Thyroid gland (tissue), 4 donors: ENCODE measurements at regions not wholly inside any gene's neighbourhood (a gene's known extent, or its start where the extent isn't known, plus 50 kb on each side); places are given as distances from the start of the nearest gene placed in this dataset.
"Not testable (repeated sequence)": the region's sequence is repeated elsewhere in the genome, so short reads cannot be mapped to it uniquely, and the experiment has no call there.

ENCODE experiments used
- DNase-seq, 2 donors: peaks; one replicate each; pipeline ENCODE4 v3.0.0-alpha.2; 2019
- H3K27ac ChIP-seq, 3 donors: fragments of 200-600 bp; sonication (generic); 1 replicate in 2 of 3; 2 replicates in 1 of 3; pipeline ENCODE4 v1.5.1; 2016 to 2019; ENCODE audit warnings: mild to moderate bottlenecking in 1 of 3, moderate library complexity in 1 of 3
- H3K27me3 ChIP-seq: fragments of 200-600 bp; sonication (generic); one replicate; pipeline ENCODE4 v1.5.1; 2019
- H3K36me3 ChIP-seq, 2 donors: fragments of 200-600 bp; sonication (generic); one replicate each; pipeline ENCODE4 v1.5.1; 2016 to 2019
- H3K4me1 ChIP-seq, 2 donors: fragments of 200-600 bp; sonication (generic); one replicate each; pipeline ENCODE4 v1.5.1; 2017 to 2019
- H3K4me3 ChIP-seq, 3 donors: fragments of 200-600 bp; sonication (generic); replicated peaks in 1 of 3; 1 replicate in 2 of 3; 2 replicates in 1 of 3; pipeline ENCODE4 v1.5.1; 2016; ENCODE audit warnings: mild to moderate bottlenecking in 1 of 3
- H3K9me3 ChIP-seq: fragments of 200-600 bp; sonication (generic); one replicate; pipeline ENCODE4 v1.5.1; 2017
- POLR2A ChIP-seq, 2 donors: fragments of 450-650 bp; IDR thresholded peaks; one replicate each; pipeline ENCODE4 v1.6.1; 2017; ENCODE audit warnings: antibody characterized with exemption in 2 of 2, mild to moderate bottlenecking in 2 of 2, moderate library complexity in 1 of 2
- WGBS, 2 donors: methylation state at CpG; one replicate each; pipeline ENCODE4 v1.1.5; 2017; 5-methylcytosine and 5-hydroxymethylcytosine counted together
- intact Hi-C: fragments of 100-400 bp; cut with DNase I; formaldehyde crosslinking; loops from one replicate; pipeline ENCODE4 v1.15.1; 2023
- TF ChIP-seq, protein P1 (sequence below), 6 experiments: fragments of 200-600 bp in 3 of 6; fragments of 450-650 bp in 3 of 6; sonication (generic) in 3 of 6; IDR thresholded peaks; one replicate each; pipeline ENCODE4 v1.5.1; 2016 to 2019; ENCODE audit warnings: antibody characterized with exemption in 6 of 6, mild to moderate bottlenecking in 2 of 6, inconsistent platforms in 1 of 6, moderate library complexity in 1 of 6

DNA sequence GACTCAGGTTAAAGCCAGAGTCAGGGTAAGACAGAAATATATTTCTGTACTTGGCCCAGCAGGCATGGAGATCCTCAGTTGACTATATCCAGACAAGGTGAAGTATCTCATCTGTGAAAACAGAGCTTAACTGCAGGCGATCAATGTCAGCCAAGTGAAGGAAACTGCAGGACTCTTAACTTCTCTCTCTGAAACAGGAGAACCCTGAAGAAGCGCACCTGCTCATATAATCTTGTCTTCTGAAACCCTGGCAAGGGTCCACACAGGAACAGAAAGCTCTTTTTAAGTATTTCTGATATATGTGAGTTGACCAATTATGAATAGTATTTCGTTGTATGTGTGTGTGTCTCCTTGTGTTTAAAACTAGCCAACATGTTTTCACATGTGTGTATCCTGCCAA lies 504.8 kb upstream of the SLITRK5 start:
- TF ChIP-seq POLR2A (IDR thresholded peaks at IDR 0.05): no peak
- TF ChIP-seq, protein P1, sequence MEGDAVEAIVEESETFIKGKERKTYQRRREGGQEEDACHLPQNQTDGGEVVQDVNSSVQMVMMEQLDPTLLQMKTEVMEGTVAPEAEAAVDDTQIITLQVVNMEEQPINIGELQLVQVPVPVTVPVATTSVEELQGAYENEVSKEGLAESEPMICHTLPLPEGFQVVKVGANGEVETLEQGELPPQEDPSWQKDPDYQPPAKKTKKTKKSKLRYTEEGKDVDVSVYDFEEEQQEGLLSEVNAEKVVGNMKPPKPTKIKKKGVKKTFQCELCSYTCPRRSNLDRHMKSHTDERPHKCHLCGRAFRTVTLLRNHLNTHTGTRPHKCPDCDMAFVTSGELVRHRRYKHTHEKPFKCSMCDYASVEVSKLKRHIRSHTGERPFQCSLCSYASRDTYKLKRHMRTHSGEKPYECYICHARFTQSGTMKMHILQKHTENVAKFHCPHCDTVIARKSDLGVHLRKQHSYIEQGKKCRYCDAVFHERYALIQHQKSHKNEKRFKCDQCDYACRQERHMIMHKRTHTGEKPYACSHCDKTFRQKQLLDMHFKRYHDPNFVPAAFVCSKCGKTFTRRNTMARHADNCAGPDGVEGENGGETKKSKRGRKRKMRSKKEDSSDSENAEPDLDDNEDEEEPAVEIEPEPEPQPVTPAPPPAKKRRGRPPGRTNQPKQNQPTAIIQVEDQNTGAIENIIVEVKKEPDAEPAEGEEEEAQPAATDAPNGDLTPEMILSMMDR (IDR thresholded peaks at IDR 0.05): no peak

DNA sequence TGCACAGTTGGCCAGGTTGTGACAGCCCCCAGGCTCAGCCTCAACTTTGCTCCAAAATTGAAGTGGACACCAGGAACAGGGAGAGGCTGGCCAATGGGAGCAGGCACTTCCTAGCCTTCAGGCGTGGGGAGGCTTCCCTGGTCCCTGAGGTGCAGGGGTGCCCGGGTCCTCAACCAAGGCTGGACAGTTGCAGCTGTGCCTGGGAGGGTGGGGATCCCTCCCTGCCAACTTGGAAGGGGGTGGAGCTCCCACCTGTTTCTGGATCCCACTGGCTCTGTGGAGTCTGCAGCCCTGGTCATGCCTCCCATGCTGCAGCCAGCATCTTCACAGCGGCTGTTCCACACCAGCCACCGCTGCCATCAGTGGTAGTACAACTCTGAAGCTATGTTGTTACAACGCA lies 502.8 kb upstream of the SLITRK5 start:
- Histone ChIP-seq H3K4me3 (no peak overlapping the region), H3K36me3 (no peaks in the 10 kb centered on the region), H3K9me3 (no peaks in the 10 kb centered on the region), H3K27me3 (no peaks in the 10 kb centered on the region), H3K4me1 (no peaks in the 10 kb centered on the region), H3K27ac (no peak overlapping the region)
- TF ChIP-seq, protein P1 (IDR thresholded peaks at IDR 0.05): no peak
- no peak for TF ChIP-seq POLR2A (IDR thresholded peaks at IDR 0.05)
- intact Hi-C loops: no loop called here
- DNase-seq: no peak
- WGBS, 2 donors: 85 to 99% methylated on average over 3 to 5 of the region's 5 CpGs

More for the DNA sequence above, 504.8 kb upstream of the SLITRK5 start:
- intact Hi-C loops: no loop called here
- Histone ChIP-seq H3K36me3 (no peaks in the 10 kb centered on the region), H3K4me1 (no peaks in the 10 kb centered on the region), H3K9me3 (no peaks in the 10 kb centered on the region), H3K27ac (no peak overlapping the region), H3K27me3 (no peaks in the 10 kb centered on the region), H3K4me3 (no peak overlapping the region)
- no peak for DNase-seq
- 73 to 78% methylated on average over 3 of the region's 3 CpGs for WGBS, 2 donors

DNA sequence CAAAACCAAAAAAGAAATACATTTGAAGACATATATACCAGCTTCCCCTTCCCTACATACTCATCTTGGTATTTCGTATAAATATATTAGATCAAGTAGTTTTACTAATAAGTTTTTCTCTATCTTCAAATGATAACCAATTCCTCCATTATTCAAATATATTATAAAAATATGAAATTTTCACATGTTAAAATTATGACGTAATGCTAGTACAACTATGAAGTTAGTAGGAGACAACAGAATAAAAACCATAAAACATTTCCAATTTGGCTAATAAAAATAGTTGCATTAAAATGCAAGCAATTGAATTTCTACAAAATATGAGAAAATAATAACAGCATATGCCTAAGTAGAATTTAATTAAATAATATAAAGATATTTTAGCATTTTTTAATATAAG lies 501.8 kb upstream of the SLITRK5 start:
- TF ChIP-seq POLR2A (IDR thresholded peaks at IDR 0.05): no peak
- TF ChIP-seq, protein P1 (IDR thresholded peaks at IDR 0.05): no peak
- Histone ChIP-seq H3K9me3 (no peaks in the 10 kb centered on the region), H3K36me3 (no peaks in the 10 kb centered on the region), H3K27ac (no peak overlapping the region), H3K27me3 (no peaks in the 10 kb centered on the region), H3K4me3 (no peak overlapping the region), H3K4me1 (no peaks in the 10 kb centered on the region)
- no peak for DNase-seq
- WGBS, 2 donors: 97 to 98% methylated on average over 2 of the region's 2 CpGs
- intact Hi-C loops: no loop called here

DNA sequence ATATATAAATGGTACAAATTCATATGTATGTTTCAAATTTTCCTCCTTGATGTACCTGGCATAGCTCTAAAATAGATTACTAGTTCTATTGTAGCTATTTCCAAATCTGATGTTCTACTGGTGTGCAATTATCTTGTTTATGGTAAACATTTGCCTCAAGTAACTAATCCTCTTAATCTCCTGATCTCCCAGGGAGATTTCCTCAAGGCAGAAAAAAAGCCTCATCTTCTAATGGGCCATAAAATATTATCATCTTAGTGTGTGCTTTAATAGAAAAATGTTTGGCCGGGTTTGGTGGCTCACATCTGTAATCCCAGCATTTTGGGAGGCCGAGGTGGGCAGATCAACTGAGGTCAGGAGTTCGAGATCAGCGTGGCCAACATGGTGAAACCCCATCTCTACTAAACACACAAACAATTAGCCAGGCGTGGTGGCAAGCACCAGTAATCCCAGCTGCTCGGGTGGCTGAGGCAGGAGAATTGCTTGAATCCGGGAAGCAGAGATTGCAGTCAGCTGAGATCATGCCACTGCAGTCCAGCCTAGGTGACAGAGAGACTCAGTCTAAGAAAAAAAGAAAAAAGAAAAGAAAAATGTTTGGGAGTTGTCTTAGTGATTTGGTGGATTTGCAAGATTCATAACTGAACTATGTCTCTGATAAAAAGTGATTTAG lies 498.9 kb upstream of the SLITRK5 start:
- WGBS, 2 donors: 61 to 72% methylated on average over 7 of the region's 7 CpGs
- Histone ChIP-seq H3K27me3 (no peaks in the 10 kb centered on the region), H3K9me3 (no peaks in the 10 kb centered on the region), H3K4me1 (no peaks in the 10 kb centered on the region), H3K27ac (no peak overlapping the region), H3K4me3 (no peak overlapping the region), H3K36me3 (no peaks in the 10 kb centered on the region)
- no peak for DNase-seq
- intact Hi-C loops: no loop called here
- TF ChIP-seq POLR2A (IDR thresholded peaks at IDR 0.05): no peak
- TF ChIP-seq, protein P1 (IDR thresholded peaks at IDR 0.05): no peak

DNA sequence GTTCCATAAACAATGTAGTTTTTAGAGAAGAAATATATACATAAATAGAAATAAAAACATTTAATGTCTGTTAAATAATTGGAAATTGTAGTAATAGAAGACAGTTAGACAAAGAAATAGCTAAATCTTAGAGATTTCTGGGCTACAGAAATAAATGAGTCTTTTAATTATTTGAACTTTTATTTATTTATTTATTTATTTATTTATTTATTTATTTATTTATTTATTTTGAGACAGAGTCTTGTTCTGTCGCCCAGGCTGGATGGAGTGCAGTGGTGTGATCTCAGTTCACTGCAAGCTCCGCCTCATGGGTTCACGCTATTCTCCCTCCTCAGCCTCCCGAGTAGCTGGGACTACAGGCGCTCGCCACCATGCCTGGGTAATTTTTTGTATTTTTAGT lies 486.0 kb upstream of the SLITRK5 start:
- H3K27me3 ChIP-seq, H3K4me1 ChIP-seq, H3K36me3 ChIP-seq, intact Hi-C loops, H3K9me3 ChIP-seq, H3K27ac ChIP-seq, H3K4me3 ChIP-seq, DNase-seq: not testable (repeated sequence)
- WGBS, 2 donors: 95 to 96% methylated on average over 6 of the region's 6 CpGs

DNA sequence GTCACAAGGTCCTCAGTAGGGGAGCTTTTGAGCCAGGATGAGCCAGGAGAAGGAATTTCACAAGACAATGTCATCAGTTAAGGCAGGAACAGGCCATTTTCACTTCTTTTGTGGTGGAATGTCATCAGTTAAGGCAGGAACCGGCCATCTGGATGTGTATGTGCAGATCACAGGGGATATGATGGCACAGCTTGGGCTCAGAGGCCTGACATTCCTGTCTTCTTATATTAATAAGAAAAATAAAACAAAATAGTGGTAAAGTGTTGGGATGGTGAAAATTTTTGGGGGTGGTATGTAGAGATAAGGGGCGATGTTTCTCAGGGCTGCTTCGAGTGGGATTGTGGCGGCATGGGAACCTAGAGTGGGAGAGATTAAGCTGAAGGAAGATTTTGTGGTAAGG lies 484.5 kb upstream of the SLITRK5 start:
- H3K27ac ChIP-seq, H3K27me3 ChIP-seq, intact Hi-C loops, DNase-seq, H3K4me3 ChIP-seq, H3K4me1 ChIP-seq, H3K36me3 ChIP-seq, H3K9me3 ChIP-seq: not testable (repeated sequence)
- 85 to 89% methylated on average over 4 of the region's 4 CpGs for WGBS, 2 donors

DNA sequence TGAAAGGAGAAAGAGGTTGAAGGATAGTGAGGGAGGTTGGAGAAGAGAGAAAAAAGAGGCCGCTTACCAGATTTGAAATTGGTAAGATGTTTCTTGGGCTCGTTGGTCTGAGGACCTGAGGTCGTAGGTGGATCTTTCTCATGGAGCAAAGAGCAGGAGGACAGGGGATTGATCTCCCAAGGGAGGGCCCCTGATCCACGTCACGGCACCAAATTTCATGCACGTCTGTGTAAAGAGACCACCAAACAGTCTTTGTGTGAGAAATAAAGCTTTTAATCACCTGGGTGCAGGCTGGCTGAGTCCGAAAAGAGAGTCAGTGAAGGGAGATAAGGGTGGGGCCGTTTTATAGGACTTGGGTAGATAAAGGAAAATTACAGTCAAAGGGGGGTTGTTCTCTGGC lies 479.7 kb upstream of the SLITRK5 start:
- H3K4me3 ChIP-seq, intact Hi-C loops, H3K36me3 ChIP-seq, H3K27me3 ChIP-seq, H3K9me3 ChIP-seq, H3K4me1 ChIP-seq, DNase-seq, H3K27ac ChIP-seq: not testable (repeated sequence)
- 88 to 94% methylated on average over 8 of the region's 8 CpGs for WGBS, 2 donors
